ENCODE measurements at regions not wholly inside any gene's neighbourhood (a gene's known extent, or its start where the extent isn't known, plus 50 kb on each side); places are given as distances from the start of the nearest gene placed in this dataset.

GRCh38 chr3:106119614-106120082 lies 250.8 kb upstream of the CBLB start:
- TF ChIP-seq, protein P1, sequence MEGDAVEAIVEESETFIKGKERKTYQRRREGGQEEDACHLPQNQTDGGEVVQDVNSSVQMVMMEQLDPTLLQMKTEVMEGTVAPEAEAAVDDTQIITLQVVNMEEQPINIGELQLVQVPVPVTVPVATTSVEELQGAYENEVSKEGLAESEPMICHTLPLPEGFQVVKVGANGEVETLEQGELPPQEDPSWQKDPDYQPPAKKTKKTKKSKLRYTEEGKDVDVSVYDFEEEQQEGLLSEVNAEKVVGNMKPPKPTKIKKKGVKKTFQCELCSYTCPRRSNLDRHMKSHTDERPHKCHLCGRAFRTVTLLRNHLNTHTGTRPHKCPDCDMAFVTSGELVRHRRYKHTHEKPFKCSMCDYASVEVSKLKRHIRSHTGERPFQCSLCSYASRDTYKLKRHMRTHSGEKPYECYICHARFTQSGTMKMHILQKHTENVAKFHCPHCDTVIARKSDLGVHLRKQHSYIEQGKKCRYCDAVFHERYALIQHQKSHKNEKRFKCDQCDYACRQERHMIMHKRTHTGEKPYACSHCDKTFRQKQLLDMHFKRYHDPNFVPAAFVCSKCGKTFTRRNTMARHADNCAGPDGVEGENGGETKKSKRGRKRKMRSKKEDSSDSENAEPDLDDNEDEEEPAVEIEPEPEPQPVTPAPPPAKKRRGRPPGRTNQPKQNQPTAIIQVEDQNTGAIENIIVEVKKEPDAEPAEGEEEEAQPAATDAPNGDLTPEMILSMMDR (IDR thresholded peaks at IDR 0.05): no peak
- TF ChIP-seq POLR2A (IDR thresholded peaks at IDR 0.05; ENCODE audit: low read depth): no peak

Data from esophagus muscularis mucosa (tissue), 3 donors.